Activated gamma-delta T cell (primary cell): ENCODE measurements at regions not wholly inside any gene's neighbourhood (a gene's known extent, or its start where the extent isn't known, plus 50 kb on each side); places are given as distances from the start of the nearest gene placed in this dataset.

ENCODE experiments used
- DNase-seq: peaks from one replicate; lab custom pipeline; 2025; lab: John Stamatoyannopoulos, UW

- no peak for DNase-seq
Measured at GRCh38 chr18:22467760-22468553, 50.2 kb upstream of the CTAGE1 start.

- DNase-seq = no peak
Measured at GRCh38 chr18:22468554-22468891, 50.8 kb upstream of the CTAGE1 start.

- no peak for DNase-seq
Measured at GRCh38 chr18:22469061-22469734, 51.5 kb upstream of the CTAGE1 start.

GRCh38 chr18:22469926-22470247, 52.2 kb upstream of the CTAGE1 start:
- DNase-seq = no peak

- DNase-seq = no peak
Measured at GRCh38 chr18:22470248-22471235, 52.8 kb upstream of the CTAGE1 start.

- no peak for DNase-seq
Measured at GRCh38 chr18:22471546-22472131, 53.9 kb upstream of the CTAGE1 start.

- no peak for DNase-seq
Measured at GRCh38 chr18:22473366-22473765, 55.7 kb upstream of the CTAGE1 start.

GRCh38 chr18:22475426-22476100, 57.8 kb upstream of the CTAGE1 start:
- DNase-seq = no peak

GRCh38 chr18:22477222-22477621, 59.5 kb upstream of the CTAGE1 start:
- DNase-seq = no peak

GRCh38 chr18:22482948-22483347, 65.2 kb upstream of the CTAGE1 start:
- no peak for DNase-seq

- DNase-seq = no peak
Measured at GRCh38 chr18:22483407-22483806, 65.7 kb upstream of the CTAGE1 start.

GRCh38 chr18:22484471-22484870, 66.8 kb upstream of the CTAGE1 start:
- no peak for DNase-seq

GRCh38 chr18:22485808-22486244, 68.1 kb upstream of the CTAGE1 start:
- no peak for DNase-seq

GRCh38 chr18:22486667-22487066, 69.0 kb upstream of the CTAGE1 start:
- DNase-seq = no peak

- no peak for DNase-seq
Measured at GRCh38 chr18:22488554-22488953, 70.8 kb upstream of the CTAGE1 start.

- no peak for DNase-seq
Measured at GRCh38 chr18:22489704-22490103, 72.0 kb upstream of the CTAGE1 start.

GRCh38 chr18:22490429-22490846, 72.7 kb upstream of the CTAGE1 start:
- no peak for DNase-seq

GRCh38 chr18:22493255-22493654, 75.5 kb upstream of the CTAGE1 start:
- no peak for DNase-seq

- no peak for DNase-seq
Measured at GRCh38 chr18:22493940-22494339, 76.2 kb upstream of the CTAGE1 start.

GRCh38 chr18:22494771-22495170, 77.1 kb upstream of the CTAGE1 start:
- no peak for DNase-seq

- DNase-seq = no peak
Measured at GRCh38 chr18:22499421-22499820, 81.7 kb upstream of the CTAGE1 start.

GRCh38 chr18:22503803-22504202, 86.1 kb upstream of the CTAGE1 start:
- no peak for DNase-seq
